ENCODE measurements at regions not wholly inside any gene's neighbourhood (a gene's known extent, or its start where the extent isn't known, plus 50 kb on each side); places are given as distances from the start of the nearest gene placed in this dataset.

DNA sequence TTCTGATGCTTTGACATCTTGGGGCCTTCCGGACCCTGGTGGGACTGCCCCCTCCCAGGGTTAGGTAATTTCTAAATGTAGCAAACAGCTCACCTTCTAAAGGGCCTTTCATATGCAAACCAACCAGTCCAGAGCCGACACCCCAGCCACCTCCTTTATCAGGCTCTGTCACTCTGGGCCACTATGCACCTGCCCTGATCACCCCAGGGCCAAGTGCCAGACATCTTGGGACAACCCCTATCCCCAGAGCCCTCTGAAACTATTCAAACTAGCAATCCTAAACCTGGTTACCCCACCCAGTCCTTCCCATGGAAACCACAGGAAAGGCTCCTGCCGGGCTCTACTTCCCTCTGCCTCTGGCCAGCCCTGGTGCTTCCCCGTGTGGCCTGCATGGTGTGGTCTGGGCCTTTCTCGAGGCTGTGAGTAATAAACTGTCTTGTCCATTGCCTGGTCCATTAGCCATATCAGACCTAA is 91.2 kb upstream of the TNRC6C start:
- DNase-seq: no peak

GRCh38 chr17:77867976-77868713 is 90.4 kb upstream of the TNRC6C start:
- no peak for DNase-seq

- DNase-seq: no peak
Measured at GRCh38 chr17:77869041-77869599, 89.4 kb upstream of the TNRC6C start.

DNA sequence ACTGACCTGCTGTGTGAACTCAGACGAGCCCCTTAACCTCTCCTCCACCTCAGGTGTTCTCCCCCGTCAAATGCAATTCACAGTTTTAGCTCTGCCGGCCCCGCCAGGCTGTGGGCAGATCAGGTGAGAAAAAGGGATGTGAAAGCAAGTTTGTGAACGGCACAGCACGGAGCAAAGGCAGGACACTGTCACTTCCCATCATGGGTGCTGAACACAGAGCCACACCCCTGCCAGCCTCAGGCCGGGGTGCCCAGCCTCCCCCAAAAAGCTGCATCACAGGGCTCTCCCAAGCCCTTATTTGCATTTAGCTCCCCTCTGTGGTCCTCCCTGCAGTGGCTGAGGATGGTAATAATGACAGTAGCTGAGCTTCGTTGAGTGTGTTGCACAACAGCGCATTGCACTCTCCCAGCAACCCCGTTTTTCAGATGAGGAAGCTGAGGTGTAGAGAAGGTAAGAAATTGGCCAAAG is 88.8 kb upstream of the TNRC6C start:
- DNase-seq: no peak

DNA sequence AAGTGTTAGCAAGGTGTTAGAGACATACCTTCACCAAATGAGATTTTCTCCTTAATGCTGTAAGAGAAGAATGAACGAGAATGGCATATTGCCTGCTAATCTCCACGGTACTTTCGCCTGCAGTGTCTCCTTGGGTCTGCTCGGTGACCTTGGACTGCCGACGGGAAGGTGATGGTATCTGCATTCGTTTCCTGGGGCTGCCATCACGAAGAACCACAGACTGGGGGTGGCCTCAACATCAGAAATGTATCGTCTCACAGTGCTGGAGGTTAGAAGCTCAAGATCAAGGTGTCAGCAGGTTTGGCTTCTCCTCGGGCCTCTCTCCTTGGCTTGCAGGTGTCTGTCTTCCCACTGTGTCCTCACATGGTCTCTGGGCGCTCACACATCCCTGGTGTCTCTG is 86.3 kb upstream of the TNRC6C start:
- no peak for DNase-seq

DNA sequence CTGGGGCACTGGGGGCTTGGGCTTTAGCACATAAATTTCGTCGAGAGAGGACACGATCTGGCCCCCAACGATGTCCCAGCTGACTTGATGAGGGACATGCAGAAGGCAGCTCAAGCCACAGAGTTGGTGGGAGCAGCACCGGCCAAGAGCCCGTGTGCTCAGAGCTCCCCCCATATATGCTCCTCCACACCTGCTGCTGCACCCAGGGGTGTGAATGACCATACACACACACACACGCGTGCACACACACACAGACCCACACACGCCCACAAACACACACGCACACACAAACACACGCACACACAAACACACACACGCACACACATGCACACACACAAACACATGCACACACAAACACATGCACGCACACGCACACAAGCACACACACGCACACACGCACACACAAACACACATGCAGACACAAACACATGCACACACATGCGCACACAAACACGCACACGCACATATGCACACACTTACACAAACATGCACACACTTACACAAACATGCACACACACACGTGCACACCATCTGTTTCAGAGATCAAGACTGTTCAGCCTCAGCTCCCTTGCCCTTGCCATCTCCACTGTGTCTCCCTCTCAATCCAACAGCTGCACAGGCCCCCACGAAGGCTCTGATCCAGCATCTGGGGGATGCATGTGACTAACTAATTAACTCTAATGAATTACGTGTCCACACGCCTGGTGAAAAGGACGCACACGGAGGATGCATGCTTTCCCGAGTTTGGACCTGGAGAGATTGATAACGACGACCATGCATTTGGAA is 85.6 kb upstream of the TNRC6C start:
- no peak for DNase-seq

GRCh38 chr17:77873500-77874302 is 84.8 kb upstream of the TNRC6C start:
- no peak for DNase-seq

- DNase-seq: no peak
Measured at GRCh38 chr17:77874303-77875050, 84.0 kb upstream of the TNRC6C start.

DNA sequence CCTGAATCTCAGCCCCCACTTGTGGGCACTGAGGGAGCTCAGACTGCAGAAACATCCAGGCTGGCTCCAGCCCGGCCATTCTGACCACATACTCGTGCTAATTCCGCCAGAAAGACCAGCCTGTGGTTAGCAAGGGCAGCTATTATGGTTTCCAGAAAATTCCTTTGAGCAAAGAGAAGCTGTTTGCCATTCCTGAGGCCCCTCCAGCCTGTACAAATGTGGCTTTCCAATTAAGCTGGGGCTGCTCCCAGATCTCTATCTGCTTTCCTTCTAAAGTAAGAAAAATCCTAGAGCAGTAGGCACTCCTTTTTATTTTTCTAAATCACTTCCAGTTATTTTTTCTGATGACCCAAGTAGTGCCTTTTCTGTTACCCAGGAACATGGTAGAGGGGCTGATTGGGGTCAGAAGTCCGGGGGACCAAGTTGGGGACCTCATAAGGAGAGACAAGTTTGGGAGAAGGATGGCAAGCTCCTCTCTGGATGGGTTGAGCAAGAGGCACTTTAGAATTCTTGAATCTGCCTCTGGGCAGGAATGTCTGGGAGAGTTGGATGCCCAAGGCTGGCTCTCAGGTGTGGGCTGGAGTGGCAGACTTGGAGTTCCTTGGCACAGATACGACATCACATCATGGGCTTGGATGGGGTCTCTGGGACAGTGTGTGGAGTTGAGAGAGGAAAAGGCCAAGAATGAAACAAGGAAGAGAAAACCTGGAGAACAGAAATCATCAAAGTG is 83.3 kb upstream of the TNRC6C start:
- DNase-seq: no peak

- DNase-seq: no peak
Measured at GRCh38 chr17:77875881-77876509, 82.5 kb upstream of the TNRC6C start.

DNA sequence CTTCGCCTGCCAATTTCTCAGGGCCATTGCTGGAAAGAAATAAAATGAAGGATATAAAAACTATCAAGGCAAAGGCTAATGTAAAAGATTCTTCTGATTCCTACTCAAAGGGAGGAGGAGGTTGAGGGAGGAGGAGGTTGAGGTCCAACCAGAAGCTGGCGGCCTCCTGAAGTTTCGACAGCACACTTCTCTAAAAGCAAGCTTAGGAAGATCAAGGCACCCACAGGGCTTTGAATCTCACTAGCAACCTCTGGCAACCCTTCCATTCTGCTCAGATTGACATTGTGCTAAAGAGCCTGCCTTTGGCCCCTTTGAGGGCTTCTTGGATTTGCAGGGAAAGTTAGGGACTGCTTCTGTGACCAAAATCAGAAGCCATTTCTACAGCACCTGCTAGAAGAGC is 81.5 kb upstream of the TNRC6C start:
- DNase-seq: no peak

- no peak for DNase-seq
Measured at GRCh38 chr17:77877646-77878355, 80.7 kb upstream of the TNRC6C start.

GRCh38 chr17:77879226-77879895 is 79.1 kb upstream of the TNRC6C start:
- DNase-seq: no peak

DNA sequence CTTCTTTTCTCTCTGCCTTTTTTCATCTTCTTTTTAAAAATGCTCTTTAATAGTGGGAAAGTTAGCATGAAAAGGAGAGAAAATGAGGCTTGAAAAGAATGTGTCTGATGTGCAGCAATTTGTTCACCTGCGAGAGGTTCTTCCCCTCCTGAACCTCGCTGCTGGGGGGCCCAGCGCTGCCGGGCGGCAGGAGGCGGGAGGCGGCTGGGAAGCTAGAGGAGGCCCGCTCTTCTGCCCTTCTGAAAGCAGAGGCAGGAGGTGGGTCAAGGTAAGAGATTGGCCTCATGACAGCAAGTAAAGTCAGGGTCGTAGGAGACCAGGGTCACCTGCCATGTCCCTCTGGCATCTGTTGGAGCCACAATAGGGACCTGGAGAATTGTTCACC is 78.6 kb upstream of the TNRC6C start:
- no peak for DNase-seq

DNA sequence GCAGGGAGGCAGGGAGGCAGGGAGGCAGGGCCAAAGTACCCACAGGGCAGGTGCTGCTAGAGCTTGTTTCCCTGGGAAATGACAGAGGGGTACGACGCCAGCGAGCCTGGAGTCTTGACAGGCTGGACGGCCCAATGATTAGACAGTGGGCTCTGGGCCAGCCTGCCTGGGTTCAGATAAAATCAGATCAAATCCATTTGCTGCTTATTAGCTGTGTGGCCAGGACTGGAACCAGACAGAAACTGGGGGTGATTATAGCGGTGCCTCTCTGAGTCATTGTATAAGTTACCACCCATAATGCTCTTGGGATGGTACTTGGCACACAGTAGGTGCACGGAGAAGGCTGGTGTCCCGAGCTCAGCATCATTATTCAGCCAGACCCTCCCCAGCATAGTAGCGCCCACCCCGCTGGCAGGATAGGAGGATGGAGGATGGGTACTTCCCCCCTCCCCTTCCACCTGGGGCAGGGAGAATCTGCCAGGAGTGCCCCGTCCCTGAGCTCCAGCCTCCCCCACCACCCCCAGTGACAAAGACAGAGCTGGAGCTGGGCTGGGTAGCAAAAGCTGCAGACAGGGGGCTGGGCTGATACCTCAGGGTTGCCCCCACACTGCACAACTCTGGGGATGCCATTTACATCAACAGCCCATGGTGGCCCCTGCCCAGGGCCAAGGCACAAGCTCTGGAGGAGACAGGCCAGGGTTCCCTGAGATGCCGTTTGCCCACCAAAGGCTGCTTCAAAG is 77.6 kb upstream of the TNRC6C start:
- DNase-seq: no peak

- DNase-seq: peak; percentile 80
Measured at GRCh38 chr17:77881545-77881944, 77.0 kb upstream of the TNRC6C start.

DNA sequence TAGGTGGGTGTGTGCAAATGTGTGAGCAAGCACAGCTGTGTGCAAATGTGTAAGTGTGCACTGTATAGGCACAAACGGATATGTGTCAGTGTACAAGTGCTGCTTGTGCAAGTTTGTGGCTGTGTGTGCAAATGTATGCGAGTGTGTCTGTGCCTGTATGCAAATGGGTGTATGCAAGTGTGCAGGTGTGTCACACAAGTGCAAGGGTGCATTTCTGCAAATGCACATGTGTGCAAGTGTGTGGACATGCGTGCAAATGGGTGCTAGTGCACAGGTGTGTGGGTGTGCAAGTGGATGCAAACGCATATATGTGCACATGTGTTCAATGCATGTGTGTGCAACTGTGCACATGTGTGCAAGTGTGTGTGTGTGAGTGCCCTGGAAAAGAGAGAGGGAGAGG is 76.5 kb upstream of the TNRC6C start:
- no peak for DNase-seq

DNA sequence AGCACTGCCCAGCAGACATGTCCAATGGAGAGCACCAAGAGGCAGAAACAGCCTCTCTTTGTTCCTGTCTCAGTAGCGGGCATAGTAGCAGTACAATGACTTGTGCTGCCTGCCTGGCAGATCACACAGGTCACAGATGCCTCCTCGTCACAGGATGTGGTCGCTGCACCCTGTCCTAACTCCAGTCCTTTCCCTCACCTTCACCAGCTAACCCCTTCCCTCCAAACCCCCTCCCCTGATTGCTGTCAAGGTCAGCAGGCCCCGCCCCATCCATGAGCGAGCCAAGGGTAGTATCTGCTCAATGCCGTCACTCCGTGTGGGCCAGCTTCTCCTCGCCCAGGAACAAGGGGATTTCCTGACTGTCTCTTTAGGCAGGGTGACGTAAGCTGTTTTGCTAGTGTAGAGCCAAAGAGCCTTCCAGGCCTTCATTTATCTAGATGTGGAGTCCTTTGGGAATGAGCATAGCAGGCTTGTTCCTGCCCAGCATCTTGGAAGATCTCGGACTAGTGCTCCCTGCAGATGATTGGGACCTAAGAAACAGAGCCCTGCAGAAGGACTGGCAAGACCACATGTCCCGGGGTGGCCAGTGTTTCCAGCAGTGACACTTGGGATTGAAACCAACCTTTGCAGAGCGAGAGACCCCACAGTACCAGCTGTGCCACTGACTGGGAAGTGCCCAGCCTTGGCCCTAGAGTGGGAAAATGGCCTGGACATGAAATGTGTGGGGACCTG is 75.9 kb upstream of the TNRC6C start:
- peak; percentile 80 for DNase-seq

All from stimulated activated CD8-positive, alpha-beta memory T cell treated with anti-CD3 and anti-CD28 coated beads, Interleukin-4, amount 100 ng/mL, for 48 hours (primary cell).